ENCODE measurements at regions not wholly inside any gene's neighbourhood (a gene's known extent, or its start where the extent isn't known, plus 50 kb on each side); places are given as distances from the start of the nearest gene placed in this dataset.

- Mint-ChIP-seq H3K27ac (ENCODE audit: unreplicated experiment) (no peak overlapping the region), H3K4me1 (ENCODE audit: low read depth, unreplicated experiment) (no peaks in the 10 kb centered on the region), H3K27me3 (ENCODE audit: unreplicated experiment) (no peaks in the 10 kb centered on the region), H3K36me3 (ENCODE audit: insufficient read depth, unreplicated experiment) (no peaks in the 10 kb centered on the region), H3K4me3 (ENCODE audit: low read depth, unreplicated experiment) (no peak overlapping the region), H3K9me3 (ENCODE audit: low read depth, unreplicated experiment) (peaks cover 3% of the 10 kb centered on the region)
- intact Hi-C loops (cut with micrococcal nuclease; ENCODE audit: unreplicated experiment): no loop called here
- no peak for TF ChIP-seq CTCF (IDR thresholded peaks at IDR 0.05; ENCODE audit: unreplicated experiment)
- no peak for DNase-seq
- no TSS peak for BruUV-seq (replicated peaks)
- CTCF ChIA-PET: no interaction called here
Observed at GRCh38 chr9:88798476-88798875, 192.8 kb upstream of the S1PR3 start.

- peaks cover 3% of the 10 kb centered on the region for H3K9me3 Mint-ChIP-seq (ENCODE audit: low read depth, unreplicated experiment)
- H3K27ac Mint-ChIP-seq (ENCODE audit: unreplicated experiment): no peak overlapping the region
- intact Hi-C loops (cut with micrococcal nuclease; ENCODE audit: unreplicated experiment): no loop called here
- H3K27me3 Mint-ChIP-seq (ENCODE audit: unreplicated experiment): no peaks in the 10 kb centered on the region
- no peaks in the 10 kb centered on the region for H3K36me3 Mint-ChIP-seq (ENCODE audit: insufficient read depth, unreplicated experiment)
- CTCF ChIA-PET: no interaction called here
- H3K4me1 Mint-ChIP-seq (ENCODE audit: low read depth, unreplicated experiment): no peaks in the 10 kb centered on the region
- BruUV-seq (replicated peaks): no TSS peak
- no peak for DNase-seq
- H3K4me3 Mint-ChIP-seq (ENCODE audit: low read depth, unreplicated experiment): no peak overlapping the region
- TF ChIP-seq CTCF (IDR thresholded peaks at IDR 0.05; ENCODE audit: unreplicated experiment): no peak
Observed at GRCh38 chr9:88799541-88800328, 191.5 kb upstream of the S1PR3 start.

- Mint-ChIP-seq H3K27ac (ENCODE audit: unreplicated experiment) (no peak overlapping the region), H3K4me1 (ENCODE audit: low read depth, unreplicated experiment) (no peaks in the 10 kb centered on the region), H3K27me3 (ENCODE audit: unreplicated experiment) (no peaks in the 10 kb centered on the region), H3K9me3 (ENCODE audit: low read depth, unreplicated experiment) (peaks cover 3% of the 10 kb centered on the region), H3K36me3 (ENCODE audit: insufficient read depth, unreplicated experiment) (no peaks in the 10 kb centered on the region), H3K4me3 (ENCODE audit: low read depth, unreplicated experiment) (no peak overlapping the region)
- DNase-seq: no peak
- BruUV-seq (replicated peaks): no TSS peak
- CTCF ChIA-PET: no interaction called here
- no peak for TF ChIP-seq CTCF (IDR thresholded peaks at IDR 0.05; ENCODE audit: unreplicated experiment)
- intact Hi-C loops (cut with micrococcal nuclease; ENCODE audit: unreplicated experiment): no loop called here
Observed at GRCh38 chr9:88800329-88800682, 191.0 kb upstream of the S1PR3 start.

GRCh38 chr9:88801214-88801796 lies 190.0 kb upstream of the S1PR3 start:
- no peaks in the 10 kb centered on the region for H3K36me3 Mint-ChIP-seq (ENCODE audit: insufficient read depth, unreplicated experiment)
- intact Hi-C loops (cut with micrococcal nuclease; ENCODE audit: unreplicated experiment): no loop called here
- no TSS peak for BruUV-seq (replicated peaks)
- CTCF ChIA-PET: no interaction called here
- H3K27me3 Mint-ChIP-seq (ENCODE audit: unreplicated experiment): no peaks in the 10 kb centered on the region
- TF ChIP-seq CTCF (IDR thresholded peaks at IDR 0.05; ENCODE audit: unreplicated experiment): no peak
- H3K9me3 Mint-ChIP-seq (ENCODE audit: low read depth, unreplicated experiment): peaks cover 3% of the 10 kb centered on the region
- no peak overlapping the region for H3K4me3 Mint-ChIP-seq (ENCODE audit: low read depth, unreplicated experiment)
- no peak for DNase-seq
- H3K4me1 Mint-ChIP-seq (ENCODE audit: low read depth, unreplicated experiment): no peaks in the 10 kb centered on the region
- H3K27ac Mint-ChIP-seq (ENCODE audit: unreplicated experiment): no peak overlapping the region

All from Calu3 (cell line).